Neural progenitor cell (in vitro differentiated cells): ENCODE measurements at regions not wholly inside any gene's neighbourhood (a gene's known extent, or its start where the extent isn't known, plus 50 kb on each side); places are given as distances from the start of the nearest gene placed in this dataset.

ENCODE experiments used
- DNase-seq: peaks from one replicate; pipeline ENCODE4 v3.0.0-alpha.2; 2016; ENCODE audit warnings: low spot score
- H2AFZ ChIP-seq: fragments of 200-600 bp; sonication (generic); replicated peaks from 2 replicates; pipeline ENCODE4 v1.6.1; 2016; ENCODE audit warnings: antibody characterized with exemption
- H3F3A ChIP-seq: fragments of 200-600 bp; sonication (generic); 2 replicates; pipeline ENCODE4 v1.6.1; 2016; ENCODE audit warnings: antibody characterized with exemption, low read depth
- H3K27ac ChIP-seq: fragments of 200-600 bp; sonication (generic); 2 replicates; pipeline ENCODE4 v1.5.1; 2016; ENCODE audit warnings: mild to moderate bottlenecking
- H3K27me3 ChIP-seq: fragments of 200-600 bp; sonication (generic); 2 replicates; pipeline ENCODE4 v1.6.1; 2016; ENCODE audit warnings: mild to moderate bottlenecking, moderate library complexity
- H3K36me3 ChIP-seq: fragments of 200-600 bp; sonication (generic); 2 replicates; pipeline ENCODE4 v1.5.1; 2016
- H3K4me1 ChIP-seq: fragments of 200-600 bp; sonication (generic); 2 replicates; pipeline ENCODE4 v1.6.1; 2016; ENCODE audit warnings: mixed run types
- H3K4me2 ChIP-seq: fragments of 200-600 bp; sonication (generic); 2 replicates; pipeline ENCODE4 v1.6.1; 2016
- H3K4me3 ChIP-seq: fragments of 200-600 bp; sonication (generic); 2 replicates; pipeline ENCODE4 v1.5.1; 2016
- H3K79me2 ChIP-seq: fragments of 200-600 bp; sonication (generic); 2 replicates; pipeline ENCODE4 v1.6.1; 2016; ENCODE audit warnings: low read depth
- H3K9ac ChIP-seq: fragments of 200-600 bp; sonication (generic); 2 replicates; pipeline ENCODE4 v1.6.1; 2016
- H3K9me3 ChIP-seq: fragments of 200-600 bp; sonication (generic); 2 replicates; pipeline ENCODE4 v1.5.1; 2016; ENCODE audit warnings: low read depth
- H4K20me1 ChIP-seq: fragments of 200-600 bp; sonication (generic); 2 replicates; pipeline ENCODE4 v1.6.1; 2016; ENCODE audit warnings: low read depth
- H3K27ac Mint-ChIP-seq: 3 replicates; pipeline ENCODE4 v1.8.0; 2021; ENCODE audit warnings: mixed read lengths
- H3K27me3 Mint-ChIP-seq: 2 replicates; pipeline ENCODE4 v1.8.0; 2022; ENCODE audit warnings: low read depth, mild to moderate bottlenecking, inconsistent platforms, moderate library complexity, mixed read lengths; ENCODE audit not compliant: insufficient read depth
- H3K36me3 Mint-ChIP-seq: 3 replicates; pipeline ENCODE4 v1.8.0; 2021; ENCODE audit warnings: mixed read lengths
- H3K4me1 Mint-ChIP-seq: 3 replicates; pipeline ENCODE4 v1.8.0; 2021; ENCODE audit warnings: mixed read lengths
- H3K4me3 Mint-ChIP-seq: 3 replicates; pipeline ENCODE4 v1.8.0; 2021; ENCODE audit warnings: mild to moderate bottlenecking, moderate library complexity, mixed read lengths
- H3K9me3 Mint-ChIP-seq: 3 replicates; pipeline ENCODE4 v1.8.0; 2020; ENCODE audit warnings: mixed read lengths
- CTCF ChIP-seq: fragments of 200-600 bp; sonication (generic); IDR thresholded peaks from 2 replicates; pipeline ENCODE4 v1.5.1; 2017; ENCODE audit warnings: antibody characterized with exemption, mild to moderate bottlenecking
- EZH2 ChIP-seq: fragments of 200-600 bp; sonication (generic); IDR thresholded peaks from 2 replicates; pipeline ENCODE4 v1.6.1; 2017; ENCODE audit warnings: antibody characterized with exemption, mild to moderate bottlenecking, moderate library complexity
- EZH2phosphoT487 ChIP-seq: fragments of 200-600 bp; sonication (generic); IDR thresholded peaks from 2 replicates; pipeline ENCODE4 v1.6.1; 2017; ENCODE audit warnings: antibody characterized with exemption

GRCh38 chr11:112724496-112724790 is 236.8 kb upstream of the NCAM1 start:
- peaks cover 5% of the 10 kb centered on the region for H3K4me1 Mint-ChIP-seq
- Histone ChIP-seq H3K36me3 (no peaks in the 10 kb centered on the region), H3K79me2 (no peaks in the 10 kb centered on the region), H3K9ac (no peak overlapping the region), H3K27ac (no peak overlapping the region), H4K20me1 (no peaks in the 10 kb centered on the region), H3K9me3 (no peaks in the 10 kb centered on the region), H3K4me3 (no peak overlapping the region), H3K4me1 (no peaks in the 10 kb centered on the region), H3K27me3 (no peaks in the 10 kb centered on the region), H2AFZ (no peak overlapping the region), H3K4me2 (no peak overlapping the region), H3F3A (no peaks in the 10 kb centered on the region)
- H3K27ac Mint-ChIP-seq = no peak overlapping the region
- DNase-seq = no peak
- peaks cover 2% of the 10 kb centered on the region for H3K9me3 Mint-ChIP-seq
- TF ChIP-seq CTCF = no peak
- no peak for TF ChIP-seq EZH2
- TF ChIP-seq EZH2phosphoT487 = no peak
- no peak overlapping the region for H3K4me3 Mint-ChIP-seq
- peaks cover 5% of the 10 kb centered on the region for H3K27me3 Mint-ChIP-seq
- H3K36me3 Mint-ChIP-seq = no peaks in the 10 kb centered on the region

- Histone ChIP-seq H3K27ac (no peak overlapping the region), H3K9me3 (no peaks in the 10 kb centered on the region), H3K79me2 (no peaks in the 10 kb centered on the region), H3F3A (no peaks in the 10 kb centered on the region), H3K4me1 (no peaks in the 10 kb centered on the region), H3K4me3 (no peak overlapping the region), H3K4me2 (no peak overlapping the region), H3K36me3 (no peaks in the 10 kb centered on the region), H3K9ac (no peak overlapping the region), H2AFZ (no peak overlapping the region), H3K27me3 (no peaks in the 10 kb centered on the region), H4K20me1 (no peaks in the 10 kb centered on the region)
- H3K4me1 Mint-ChIP-seq = peaks cover 5% of the 10 kb centered on the region
- DNase-seq = no peak
- no peak overlapping the region for H3K4me3 Mint-ChIP-seq
- no peak overlapping the region for H3K27ac Mint-ChIP-seq
- H3K36me3 Mint-ChIP-seq = no peaks in the 10 kb centered on the region
- H3K27me3 Mint-ChIP-seq = peaks cover 10% of the 10 kb centered on the region
- no peak for TF ChIP-seq EZH2phosphoT487
- TF ChIP-seq EZH2 = no peak
- TF ChIP-seq CTCF = no peak
- no peaks in the 10 kb centered on the region for H3K9me3 Mint-ChIP-seq
Measured at GRCh38 chr11:112725636-112726035, 235.6 kb upstream of the NCAM1 start.

GRCh38 chr11:112727341-112727841 is 233.8 kb upstream of the NCAM1 start:
- Histone ChIP-seq H3F3A (no peaks in the 10 kb centered on the region), H3K36me3 (no peaks in the 10 kb centered on the region), H3K27me3 (no peaks in the 10 kb centered on the region), H3K79me2 (no peaks in the 10 kb centered on the region), H3K9me3 (no peaks in the 10 kb centered on the region), H3K4me1 (no peaks in the 10 kb centered on the region), H2AFZ (no peak overlapping the region), H4K20me1 (no peaks in the 10 kb centered on the region), H3K9ac (no peak overlapping the region), H3K4me3 (no peak overlapping the region), H3K4me2 (no peak overlapping the region), H3K27ac (no peak overlapping the region)
- H3K4me1 Mint-ChIP-seq = peaks cover 5% of the 10 kb centered on the region
- TF ChIP-seq EZH2 (no peak), CTCF (no peak), EZH2phosphoT487 (no peak)
- no peaks in the 10 kb centered on the region for H3K36me3 Mint-ChIP-seq
- H3K27me3 Mint-ChIP-seq = peaks cover 10% of the 10 kb centered on the region
- H3K27ac Mint-ChIP-seq = no peak overlapping the region
- DNase-seq = no peak
- H3K9me3 Mint-ChIP-seq = no peaks in the 10 kb centered on the region
- H3K4me3 Mint-ChIP-seq = no peak overlapping the region

- H2AFZ ChIP-seq = no peak overlapping the region
- Mint-ChIP-seq H3K4me3 (no peak overlapping the region), H3K9me3 (no peaks in the 10 kb centered on the region), H3K27ac (no peak overlapping the region), H3K36me3 (no peaks in the 10 kb centered on the region), H3K4me1 (peaks cover 5% of the 10 kb centered on the region), H3K27me3 (peaks cover 10% of the 10 kb centered on the region)
- DNase-seq = no peak
- no peak overlapping the region for H3K27ac ChIP-seq
- H4K20me1 ChIP-seq = no peaks in the 10 kb centered on the region
- no peak overlapping the region for H3K9ac ChIP-seq
- no peaks in the 10 kb centered on the region for H3K79me2 ChIP-seq
- H3K4me1 ChIP-seq = no peaks in the 10 kb centered on the region
- TF ChIP-seq EZH2phosphoT487 (no peak), EZH2 (no peak), CTCF (no peak)
- H3K27me3 ChIP-seq = no peaks in the 10 kb centered on the region
- no peaks in the 10 kb centered on the region for H3F3A ChIP-seq
- H3K9me3 ChIP-seq = no peaks in the 10 kb centered on the region
- H3K4me2 ChIP-seq = no peak overlapping the region
- H3K36me3 ChIP-seq = no peaks in the 10 kb centered on the region
- no peak overlapping the region for H3K4me3 ChIP-seq
Measured at GRCh38 chr11:112728288-112728687, 232.9 kb upstream of the NCAM1 start.
